GM19468 (cell line): ENCODE measurements at regions not wholly inside any gene's neighbourhood (a gene's known extent, or its start where the extent isn't known, plus 50 kb on each side); places are given as distances from the start of the nearest gene placed in this dataset.

Source experiments
- ATAC-seq: cut with Tn5 transposase; IDR thresholded peaks from one replicate; pipeline ENCODE4 v1.9.1; 2021; ENCODE audit warnings: mild to moderate bottlenecking, moderate library complexity, moderate number of reproducible peaks; ENCODE audit not compliant: unreplicated experiment; ENCODE audit errors: extremely low read depth

- ATAC-seq, result no peak
Measured at GRCh38 chr9:89554307-89555035, 50.3 kb upstream of the GADD45G start.

- no peak for ATAC-seq
Measured at GRCh38 chr9:89553451-89554010, 51.3 kb upstream of the GADD45G start.

GRCh38 chr9:89550346-89550927 lies 52.5 kb upstream of the SEMA4D start:
- ATAC-seq, result no peak

- ATAC-seq, result peak; percentile 76
Measured at GRCh38 chr9:89549031-89549644, 51.2 kb upstream of the SEMA4D start.

- no peak for ATAC-seq
Measured at GRCh38 chr9:89548071-89548638, 50.2 kb upstream of the SEMA4D start.
